GM12878 (cell line): ENCODE measurements at regions not wholly inside any gene's neighbourhood (a gene's known extent, or its start where the extent isn't known, plus 50 kb on each side); places are given as distances from the start of the nearest gene placed in this dataset.

ENCODE experiments used
- ATAC-seq: fragments of 200-7000 bp; cut with Tn5 transposase; 3 replicates; pipeline ENCODE4 v1.9.1; 2020; ENCODE audit warnings: mild to moderate bottlenecking, moderate library complexity
- BruUV-seq: library from RNA; stranded (reverse); fragments of 400-500 nt; replicated peaks from 2 replicates; lab custom pipeline; 2021; lab: Mats Ljungman, UMichigan
- CTCF ChIA-PET: fragments of 300-600 bp; sonication (Branson Sonifier 250); formaldehyde crosslinking; extraction: SDS; loops from one replicate; lab custom pipeline; 2021; ENCODE audit warnings: inconsistent platforms; lab: Yijun Ruan, JAX
- POLR2A ChIA-PET: fragments of 350-600 bp; formaldehyde crosslinking; extraction: SDS; loops from one replicate; lab custom pipeline; 2021; ENCODE audit warnings: inconsistent platforms; lab: Charles Lee
- RAD21 ChIA-PET: fragments of 300-600 bp; sonication (Branson Sonifier 250); formaldehyde crosslinking; loops from one replicate; lab custom pipeline; 2023; ENCODE audit warnings: antibody characterized with exemption; ENCODE audit not compliant: unreplicated experiment; lab: Charles Lee
- SMC1A ChIA-PET: fragments of 300-600 bp; sonication (Branson Sonifier 250); formaldehyde crosslinking; loops from one replicate; lab custom pipeline; 2023; ENCODE audit not compliant: unreplicated experiment, uncharacterized antibody; lab: Charles Lee
- DNase-seq: peaks from one replicate; pipeline ENCODE4 v3.0.0-alpha.2; 2011; ENCODE audit warnings: low read depth, low spot score
- FAIRE-seq: peaks from 3 replicates; lab custom pipeline; 2011; peaks lifted over from hg19 to GRCh38; lab: Jason Lieb, UNC
- H2AFZ ChIP-seq: 2 replicates; pipeline ENCODE4 v1.6.0; 2011; ENCODE audit warnings: low read depth, low read length, control low read depth; ENCODE audit not compliant: control insufficient read depth
- H3K27ac ChIP-seq: 2 replicates; pipeline ENCODE4 v1.5.1; 2011; ENCODE audit warnings: control low read depth; ENCODE audit not compliant: control insufficient read depth, insufficient read depth
- H3K27me3 ChIP-seq, 2 experiments: replicated peaks in 1 of 2; 2 replicates each; pipeline versions ENCODE4 v1.6.0 to v1.6.1; 2011; ENCODE audit warnings: low read length in 1 of 2; ENCODE audit not compliant: control insufficient read depth in 2 of 2, insufficient read depth in 2 of 2
- H3K36me3 ChIP-seq, 2 experiments: 2 replicates each; pipeline ENCODE4 v1.5.1; 2011; ENCODE audit warnings: low read length in 1 of 2; ENCODE audit not compliant: control insufficient read depth in 2 of 2, insufficient read depth in 2 of 2
- H3K4me1 ChIP-seq: 2 replicates; pipeline ENCODE4 v1.6.1; 2011; ENCODE audit warnings: mild to moderate bottlenecking, low read length, moderate library complexity, mixed read lengths; ENCODE audit not compliant: control insufficient read depth, insufficient read depth
- H3K4me2 ChIP-seq: 2 replicates; pipeline ENCODE4 v1.6.0; 2011; ENCODE audit warnings: control low read depth; ENCODE audit not compliant: control insufficient read depth, insufficient read depth
- H3K4me3 ChIP-seq: fragments of 200-600 bp; sonication (generic); 2 replicates; pipeline ENCODE4 v1.5.1; 2016
- H3K79me2 ChIP-seq: 2 replicates; pipeline ENCODE4 v1.6.0; 2011; ENCODE audit warnings: low read length; ENCODE audit not compliant: control insufficient read depth, insufficient read depth
- H3K9ac ChIP-seq: 2 replicates; pipeline ENCODE4 v1.8.0; 2011; ENCODE audit warnings: low read length, control low read depth, mixed read lengths; ENCODE audit not compliant: control insufficient read depth, insufficient read depth
- H3K9me3 ChIP-seq: replicated peaks from 3 replicates; pipeline ENCODE4 v1.5.1; 2011; ENCODE audit warnings: mild to moderate bottlenecking, low read length; ENCODE audit not compliant: control insufficient read depth, insufficient read depth
- H4K20me1 ChIP-seq: 2 replicates; pipeline ENCODE4 v1.6.0; 2011; ENCODE audit not compliant: control insufficient read depth, insufficient read depth
- BMI1 ChIP-seq: fragments of 450-650 bp; IDR thresholded peaks from 2 replicates; pipeline ENCODE4 v1.6.1; 2016; ENCODE audit warnings: mild to moderate bottlenecking, moderate library complexity, borderline replicate concordance
- CHD4 ChIP-seq: fragments of 200-600 bp; sonication (generic); IDR thresholded peaks from 2 replicates; pipeline ENCODE4 v1.6.1; 2016; ENCODE audit warnings: mild to moderate bottlenecking
- EGR1 ChIP-seq, 2 experiments: IDR thresholded peaks; 1 replicate in 1 of 2; 2 replicates in 1 of 2; pipeline ENCODE4 v1.6.1; 2011 to 2012; ENCODE audit warnings: low read depth in 2 of 2, low read length in 2 of 2, borderline replicate concordance in 1 of 2, mild to moderate bottlenecking in 1 of 2, moderate library complexity in 1 of 2
- HCFC1 ChIP-seq: fragments of 150-350 bp; IDR thresholded peaks from 2 replicates; pipeline ENCODE4 v1.6.1; 2014; ENCODE audit warnings: low read length
- IKZF2 ChIP-seq, 2 experiments: fragments of 450-650 bp; IDR thresholded peaks; 2 replicates each; pipeline ENCODE4 v1.6.1; 2017; ENCODE audit warnings: mild to moderate bottlenecking in 2 of 2, moderate library complexity in 2 of 2
- IRF4 ChIP-seq: IDR thresholded peaks from 2 replicates; pipeline ENCODE4 v1.6.1; 2011; ENCODE audit warnings: low read depth, low read length
- NFIC ChIP-seq: IDR thresholded peaks from 2 replicates; pipeline ENCODE4 v1.6.1; 2012; ENCODE audit warnings: low read depth, mild to moderate bottlenecking, inconsistent platforms, low read length, moderate library complexity
- PAX8 ChIP-seq: fragments of 450-650 bp; IDR thresholded peaks from 2 replicates; pipeline ENCODE4 v1.6.1; 2017; ENCODE audit warnings: mild to moderate bottlenecking, moderate library complexity
- POLR2AphosphoS2 ChIP-seq: IDR thresholded peaks from 2 replicates; pipeline ENCODE4 v1.6.1; 2011; ENCODE audit warnings: low read depth, mild to moderate bottlenecking, low read length, improper control_type of control experiment, moderate library complexity
- ZBED1 ChIP-seq: IDR thresholded peaks from 2 replicates; pipeline ENCODE4 v1.6.1; 2016; ENCODE audit warnings: borderline replicate concordance
- ZNF207 ChIP-seq: fragments of 450-650 bp; IDR thresholded peaks from 2 replicates; pipeline ENCODE4 v1.6.1; 2014; ENCODE audit warnings: antibody characterized with exemption, mild to moderate bottlenecking, borderline replicate concordance
- WGBS: methylation state at CpG from one replicate; pipeline ENCODE4 v1.1.6; 2016; ENCODE audit warnings: low lambda C conversion rate; ENCODE audit not compliant: insufficient replicate concordance, insufficient coverage; ENCODE audit errors: missing lambda C conversion rate; 5-methylcytosine and 5-hydroxymethylcytosine counted together
- in situ Hi-C: fragments of 300-500 bp; cut with MboI; formaldehyde crosslinking; loops from 9 replicates; pipeline ENCODE4 v1.14.3; 2018; ENCODE audit warnings: mixed read lengths
- intact Hi-C: fragments of 100-400 bp; cut with micrococcal nuclease; formaldehyde crosslinking; loops from one replicate; pipeline ENCODE4 v1.14.2; 2022; ENCODE audit not compliant: unreplicated experiment
- TF ChIP-seq, protein P1 (sequence below): IDR thresholded peaks from 2 replicates; pipeline ENCODE4 v1.6.1; 2012; ENCODE audit warnings: low read depth, low read length, improper control_type of control experiment
- TF ChIP-seq, protein P2 (sequence below): fragments of 450-650 bp; IDR thresholded peaks from 2 replicates; pipeline ENCODE4 v1.6.1; 2018; ENCODE audit warnings: borderline replicate concordance, mild to moderate bottlenecking; ENCODE audit not compliant: partially characterized antibody

DNA sequence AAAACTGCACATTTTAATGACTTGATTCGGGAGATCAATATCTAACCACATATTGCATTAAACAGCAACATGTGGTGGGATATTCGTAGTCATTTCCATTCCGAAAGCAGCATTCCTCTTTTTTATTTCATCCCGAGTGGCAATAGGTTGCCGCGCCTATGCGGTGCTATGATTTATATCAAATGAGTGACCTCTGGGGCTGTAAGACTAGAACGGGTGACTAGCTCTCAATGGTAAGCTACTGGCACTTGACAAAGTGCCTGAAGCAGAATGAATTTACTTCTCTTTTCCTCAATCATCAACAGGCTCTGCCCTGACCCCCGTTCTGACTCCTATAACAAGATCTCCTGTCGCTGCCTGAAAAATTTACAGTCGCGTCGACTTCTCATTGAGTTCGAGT, 162.3 kb downstream of the ZNF281 start:
- in situ Hi-C loops: no loop called here
- no TSS peak for BruUV-seq
- Histone ChIP-seq H3K9ac (no peak overlapping the region), H3K4me3 (no peak overlapping the region), H4K20me1 (no peaks in the 10 kb centered on the region), H3K27me3 (peaks cover 0 to 2% of the 10 kb centered on the region in 2 experiments; a peak in 2 of 4 replicates), H3K4me1 (no peaks in the 10 kb centered on the region), H3K79me2 (no peaks in the 10 kb centered on the region), H3K36me3 (no peaks in the 10 kb centered on the region), H2AFZ (no peak overlapping the region), H3K4me2 (no peak overlapping the region), H3K9me3 (no peaks in the 10 kb centered on the region; the same call in 2 of the 3 replicates), H3K27ac (no peak overlapping the region)
- intact Hi-C loops: no loop called here
- POLR2A ChIA-PET: no interaction called here
- WGBS: 42% methylated on average over 14 of the region's 14 CpGs
- ATAC-seq (no peak), FAIRE-seq (no peak), DNase-seq (no peak)
- RAD21 ChIA-PET: no interaction called here
- TF ChIP-seq, protein P1, sequence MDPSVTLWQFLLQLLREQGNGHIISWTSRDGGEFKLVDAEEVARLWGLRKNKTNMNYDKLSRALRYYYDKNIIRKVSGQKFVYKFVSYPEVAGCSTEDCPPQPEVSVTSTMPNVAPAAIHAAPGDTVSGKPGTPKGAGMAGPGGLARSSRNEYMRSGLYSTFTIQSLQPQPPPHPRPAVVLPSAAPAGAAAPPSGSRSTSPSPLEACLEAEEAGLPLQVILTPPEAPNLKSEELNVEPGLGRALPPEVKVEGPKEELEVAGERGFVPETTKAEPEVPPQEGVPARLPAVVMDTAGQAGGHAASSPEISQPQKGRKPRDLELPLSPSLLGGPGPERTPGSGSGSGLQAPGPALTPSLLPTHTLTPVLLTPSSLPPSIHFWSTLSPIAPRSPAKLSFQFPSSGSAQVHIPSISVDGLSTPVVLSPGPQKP: no peak
- TF ChIP-seq IRF4: no peak
- TF ChIP-seq, protein P2, sequence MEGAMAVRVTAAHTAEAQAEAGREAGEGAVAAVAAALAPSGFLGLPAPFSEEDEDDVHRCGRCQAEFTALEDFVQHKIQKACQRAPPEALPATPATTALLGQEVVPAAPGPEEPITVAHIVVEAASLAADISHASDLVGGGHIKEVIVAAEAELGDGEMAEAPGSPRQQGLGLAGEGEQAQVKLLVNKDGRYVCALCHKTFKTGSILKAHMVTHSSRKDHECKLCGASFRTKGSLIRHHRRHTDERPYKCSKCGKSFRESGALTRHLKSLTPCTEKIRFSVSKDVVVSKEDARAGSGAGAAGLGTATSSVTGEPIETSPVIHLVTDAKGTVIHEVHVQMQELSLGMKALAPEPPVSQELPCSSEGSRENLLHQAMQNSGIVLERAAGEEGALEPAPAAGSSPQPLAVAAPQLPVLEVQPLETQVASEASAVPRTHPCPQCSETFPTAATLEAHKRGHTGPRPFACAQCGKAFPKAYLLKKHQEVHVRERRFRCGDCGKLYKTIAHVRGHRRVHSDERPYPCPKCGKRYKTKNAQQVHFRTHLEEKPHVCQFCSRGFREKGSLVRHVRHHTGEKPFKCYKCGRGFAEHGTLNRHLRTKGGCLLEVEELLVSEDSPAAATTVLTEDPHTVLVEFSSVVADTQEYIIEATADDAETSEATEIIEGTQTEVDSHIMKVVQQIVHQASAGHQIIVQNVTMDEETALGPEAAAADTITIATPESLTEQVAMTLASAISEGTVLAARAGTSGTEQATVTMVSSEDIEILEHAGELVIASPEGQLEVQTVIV: no peak
- TF ChIP-seq IKZF2 (IDR thresholded peaks at IDR 0.05): no peak
- TF ChIP-seq BMI1: no peak
- no peak for TF ChIP-seq PAX8
- TF ChIP-seq EGR1 (IDR thresholded peaks at IDR 0.05; ENCODE audit: borderline replicate concordance in 1 of 2, low read depth in 2 of 2, low read length in 2 of 2): no peak
- no peak for TF ChIP-seq ZNF207
- no peak for TF ChIP-seq HCFC1
- no peak for TF ChIP-seq POLR2AphosphoS2
- no peak for TF ChIP-seq NFIC
- TF ChIP-seq CHD4: no peak
- no peak for TF ChIP-seq ZBED1
- CTCF ChIA-PET: no interaction called here
- SMC1A ChIA-PET: no interaction called here
